HG03139 (cell line): ENCODE measurements at regions not wholly inside any gene's neighbourhood (a gene's known extent, or its start where the extent isn't known, plus 50 kb on each side); places are given as distances from the start of the nearest gene placed in this dataset.
A peak's percentile ranks its signal among the peaks of the same experiment; 100 is the strongest.

ENCODE experiments used
- ATAC-seq: cut with Tn5 transposase; IDR thresholded peaks from one replicate; pipeline ENCODE4 v1.9.1; 2021; ENCODE audit not compliant: unreplicated experiment

DNA sequence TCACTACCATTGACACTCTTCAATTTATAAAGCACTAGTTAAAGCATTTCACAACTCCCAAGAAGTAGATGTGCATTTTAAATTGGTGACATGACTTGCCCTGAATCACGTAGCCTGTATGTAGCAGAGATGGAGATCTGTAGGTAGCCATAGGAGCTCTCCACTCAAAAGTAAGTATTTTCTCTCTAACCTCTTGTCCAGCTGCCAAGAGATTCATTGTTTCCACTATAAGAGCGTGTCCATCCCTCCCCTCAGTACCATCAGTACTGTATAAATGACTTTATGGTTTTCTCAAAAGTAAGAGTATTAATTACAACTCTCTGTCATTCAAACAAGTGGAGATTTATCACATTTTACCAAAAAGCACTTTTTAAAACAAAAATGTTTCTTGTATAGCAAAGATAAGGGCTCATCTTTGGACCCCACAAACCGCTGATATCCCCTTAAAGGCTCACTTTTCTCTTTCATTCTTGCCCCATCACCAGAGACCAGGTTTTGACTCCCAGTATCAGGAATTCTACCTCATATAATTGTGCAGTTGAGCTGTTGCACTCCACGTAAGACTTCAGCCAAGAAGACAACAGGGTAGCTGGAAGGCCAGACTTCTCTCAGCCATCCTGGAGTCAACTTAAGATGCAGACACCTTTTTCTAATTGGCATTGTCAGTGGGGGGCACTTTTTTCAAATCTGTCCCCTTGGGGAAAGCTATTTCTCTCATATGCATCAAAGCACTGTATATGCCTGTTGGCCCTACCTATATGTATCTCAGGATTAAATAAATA is 78.0 kb upstream of the GALNT5 start:
- ATAC-seq = no peak

- no peak for ATAC-seq
Measured at GRCh38 chr2:157180359-157180758, 77.1 kb upstream of the GALNT5 start.

GRCh38 chr2:157181234-157181633 is 76.3 kb upstream of the GALNT5 start:
- ATAC-seq = no peak

DNA sequence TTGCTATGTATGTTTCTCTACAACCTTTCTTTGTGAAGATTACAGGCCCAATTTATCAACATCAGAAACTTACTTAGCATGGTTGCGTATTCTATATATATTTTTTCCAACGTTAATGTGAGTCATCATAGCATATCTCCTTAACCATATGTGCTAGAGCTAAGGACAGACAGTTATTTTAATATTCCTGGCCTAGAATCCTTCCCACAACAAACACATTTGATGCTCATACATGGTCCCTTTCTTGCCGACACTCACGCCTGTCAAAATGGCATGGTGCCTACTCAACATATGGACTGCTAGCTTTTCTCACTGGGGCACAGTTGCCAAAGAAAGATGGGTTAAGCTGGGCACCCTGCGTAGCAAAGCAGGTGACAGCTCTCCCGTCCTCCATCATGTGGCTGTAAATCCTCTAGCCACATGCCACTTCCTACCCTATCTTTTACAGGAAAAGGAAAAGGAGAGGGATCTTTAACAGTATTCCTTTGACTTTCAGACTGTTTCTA is 75.2 kb upstream of the GALNT5 start:
- ATAC-seq = no peak

DNA sequence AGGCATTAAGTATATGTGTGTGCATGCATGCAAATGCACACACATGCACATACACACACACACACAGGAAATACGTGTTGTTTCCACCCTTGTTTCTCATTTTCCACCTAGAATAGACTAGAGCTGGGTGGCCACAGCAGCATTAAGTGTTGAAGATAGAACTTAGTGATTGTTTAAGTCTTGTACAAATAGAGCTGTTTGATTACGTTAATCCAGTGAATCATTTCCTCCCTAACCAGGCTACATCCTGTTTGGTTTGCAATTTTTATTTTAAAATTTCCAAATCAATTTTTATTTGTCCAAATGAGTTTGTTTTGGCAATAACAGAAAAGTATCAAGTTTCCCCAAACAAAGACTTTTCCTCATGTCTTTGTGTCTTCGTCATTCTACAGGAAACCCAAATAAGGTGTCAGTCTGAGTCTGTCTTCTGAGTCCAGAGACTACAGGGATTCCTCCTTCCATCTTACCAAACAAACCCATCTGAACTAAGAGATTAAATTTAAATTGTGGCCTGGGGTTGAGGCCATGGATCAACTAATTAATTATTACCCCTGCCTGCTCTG is 74.6 kb upstream of the GALNT5 start:
- ATAC-seq = no peak

DNA sequence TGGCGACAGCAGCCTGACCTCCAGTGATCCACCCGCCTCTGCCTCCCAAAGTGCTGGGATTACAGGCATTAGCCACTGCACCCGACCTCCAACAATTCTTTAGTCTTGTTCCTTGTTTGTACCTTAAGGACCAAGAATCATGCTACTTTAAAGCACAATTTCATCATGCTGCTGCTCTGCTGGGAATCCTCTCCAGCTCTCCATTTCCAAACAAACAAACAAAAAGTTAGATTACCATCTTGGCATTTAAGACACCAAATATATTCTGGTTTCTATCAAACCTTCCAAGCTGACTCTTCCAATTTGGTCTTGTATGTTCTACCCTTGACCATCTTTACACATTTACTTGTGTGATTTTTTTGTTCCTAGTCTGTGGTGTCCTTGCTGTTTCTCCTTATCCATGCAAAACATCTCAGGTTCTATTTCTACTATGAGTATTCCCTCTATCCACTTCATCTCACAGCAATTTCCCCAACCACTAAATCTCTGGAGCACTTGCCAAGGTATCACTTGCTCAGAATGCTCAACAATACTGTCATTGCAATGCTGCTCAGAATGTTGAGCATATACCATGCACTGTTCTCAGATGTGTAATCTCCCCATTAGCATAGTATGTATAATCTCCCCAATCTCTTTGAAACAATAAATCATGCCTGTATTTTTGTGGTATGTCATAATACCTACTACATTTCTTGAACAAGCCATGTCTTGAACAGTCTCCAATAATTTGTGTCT is 73.2 kb upstream of the GALNT5 start:
- ATAC-seq = no peak

GRCh38 chr2:157185476-157186227 is 71.9 kb upstream of the GALNT5 start:
- no peak for ATAC-seq

DNA sequence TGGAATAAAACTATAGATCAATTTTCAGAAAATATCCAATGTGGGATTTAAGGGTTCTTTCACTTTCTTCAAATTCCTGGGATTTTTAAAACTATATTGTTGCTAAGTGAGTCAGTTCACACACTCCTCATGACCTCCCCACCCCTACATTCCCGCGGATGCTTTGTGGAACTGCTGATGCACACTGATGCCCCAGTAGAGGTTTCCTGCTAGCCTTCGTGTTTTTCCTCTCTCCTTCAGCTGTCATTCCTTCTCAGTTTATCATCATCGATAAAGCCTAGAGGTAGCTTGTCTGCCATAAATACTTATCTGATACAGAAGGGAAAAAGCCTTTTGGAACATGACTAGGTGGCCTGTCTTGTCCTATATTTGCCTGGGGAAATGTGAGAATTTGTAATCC is 67.4 kb upstream of the GALNT5 start:
- ATAC-seq = no peak

DNA sequence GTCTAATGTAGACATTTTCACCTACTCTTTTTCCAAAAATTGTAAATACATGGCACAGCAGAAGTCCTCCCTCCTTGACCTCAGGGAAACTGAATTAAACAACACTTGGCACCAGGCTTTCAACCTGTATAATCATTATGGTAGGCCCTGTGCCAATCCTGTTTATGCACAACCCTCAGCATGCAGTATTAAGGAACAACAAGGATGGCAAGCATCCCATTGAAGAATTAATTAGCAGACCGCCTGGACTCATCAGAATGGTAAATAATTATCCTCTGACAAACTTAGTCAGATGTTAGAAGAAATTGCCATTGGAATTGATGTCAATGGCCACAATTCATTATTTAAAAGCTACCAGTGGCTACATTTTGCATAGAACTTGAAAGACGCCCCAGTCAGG is 66.3 kb upstream of the GALNT5 start:
- ATAC-seq = no peak

- ATAC-seq = peak; percentile 74
Measured at GRCh38 chr2:157192445-157193423, 64.8 kb upstream of the GALNT5 start.

- ATAC-seq = no peak
Measured at GRCh38 chr2:157193461-157193860, 64.0 kb upstream of the GALNT5 start.

- ATAC-seq = peak; percentile 65
Measured at GRCh38 chr2:157194097-157194688, 63.3 kb upstream of the GALNT5 start.

DNA sequence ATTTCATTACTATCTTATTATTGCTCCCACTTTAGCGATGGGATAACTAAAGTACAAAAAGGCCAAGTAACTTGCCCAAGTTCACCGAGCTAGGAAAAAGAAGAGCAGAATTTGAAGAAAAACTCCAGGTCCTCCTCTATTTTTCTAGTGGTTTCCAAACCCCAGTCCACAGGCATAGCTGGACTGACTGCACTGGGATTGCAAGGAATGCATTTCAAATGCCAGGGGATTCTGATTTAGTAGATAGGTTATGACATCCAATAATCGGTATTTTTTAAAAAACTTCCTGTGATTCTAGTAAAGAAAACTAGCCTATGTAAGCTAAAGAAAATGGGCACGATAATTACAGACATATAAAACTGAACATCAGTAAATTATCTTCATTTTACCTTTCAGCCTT is 62.7 kb upstream of the GALNT5 start:
- no peak for ATAC-seq

GRCh38 chr2:157196956-157197355 is 60.5 kb upstream of the GALNT5 start:
- ATAC-seq = no peak

DNA sequence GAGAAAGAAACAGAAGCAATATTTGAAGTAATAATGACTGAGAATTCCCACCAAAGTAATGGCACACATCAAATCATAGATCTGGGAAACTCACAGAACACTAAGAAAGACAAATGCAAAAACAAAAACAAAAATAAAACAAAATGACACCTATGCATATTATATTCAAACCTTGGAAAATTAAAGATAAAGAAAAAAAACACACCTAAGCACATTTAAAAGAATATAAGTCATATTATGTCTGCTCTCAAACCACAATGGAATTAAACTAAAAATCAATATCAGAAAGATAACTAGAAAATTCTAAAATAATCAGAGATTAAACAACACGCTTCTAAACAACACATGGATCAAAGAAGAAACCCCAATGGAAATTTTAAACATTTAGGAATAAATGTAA is 59.7 kb upstream of the GALNT5 start:
- ATAC-seq = no peak

DNA sequence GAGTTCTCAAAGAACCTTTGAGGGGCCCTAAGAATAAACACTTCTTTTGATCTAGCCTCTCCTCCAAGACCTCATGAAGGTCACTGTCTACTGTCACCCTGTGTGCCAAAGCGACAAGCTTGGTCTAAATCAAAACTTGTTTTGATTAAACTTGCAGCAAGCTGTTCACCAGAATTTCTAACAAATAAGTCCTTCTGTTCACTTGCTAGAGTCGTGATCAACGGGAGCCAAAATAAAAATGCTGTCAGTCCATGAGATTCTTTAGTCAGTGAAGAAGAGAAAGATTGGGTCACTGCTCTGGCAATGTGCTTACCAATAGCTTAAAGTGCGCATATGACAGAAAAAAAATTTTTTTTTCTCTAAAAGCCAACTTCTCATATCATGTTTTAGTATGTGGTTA is 53.9 kb upstream of the GALNT5 start:
- no peak for ATAC-seq

- no peak for ATAC-seq
Measured at GRCh38 chr2:157204401-157204800, 53.1 kb upstream of the GALNT5 start.

GRCh38 chr2:157206916-157207315 is 50.6 kb upstream of the GALNT5 start:
- no peak for ATAC-seq
